ENCODE measurements at regions not wholly inside any gene's neighbourhood (a gene's known extent, or its start where the extent isn't known, plus 50 kb on each side); places are given as distances from the start of the nearest gene placed in this dataset.

DNA sequence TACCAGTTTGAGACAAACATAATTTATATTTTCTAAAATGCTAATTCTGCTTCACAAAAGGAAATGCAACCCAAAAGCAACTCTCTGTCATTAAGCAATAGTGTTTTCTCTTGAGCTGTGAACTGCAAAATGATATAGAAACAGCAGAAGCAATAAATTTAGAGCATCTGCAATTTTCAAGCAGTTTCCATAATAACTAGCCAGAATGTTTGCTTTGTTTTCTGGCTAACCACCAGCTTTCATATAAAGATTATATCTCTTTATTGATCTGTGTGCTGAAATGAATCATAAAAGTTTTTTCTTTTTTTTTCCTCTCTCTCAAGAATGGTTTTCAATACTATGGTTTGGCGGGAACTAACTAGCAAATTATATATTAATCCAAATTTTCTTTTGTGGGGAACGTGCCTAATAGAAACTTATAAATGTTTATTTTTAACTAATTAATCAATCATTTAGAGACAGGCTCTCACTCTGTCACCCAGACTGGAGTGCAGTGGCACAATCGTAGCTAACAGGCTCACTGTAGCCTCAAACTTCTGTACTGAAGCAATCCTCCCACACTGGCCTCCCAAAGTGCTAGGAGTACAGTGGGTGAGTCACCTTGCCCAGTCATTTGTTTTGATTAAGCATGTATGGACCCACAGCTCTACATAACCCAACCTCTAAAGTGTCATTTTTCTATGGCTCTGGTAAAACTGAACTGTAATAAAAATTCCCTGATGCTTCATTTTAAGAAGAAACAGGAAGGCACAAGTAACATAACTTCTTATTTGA lies 830.1 kb upstream of the MGAT4C start:
- DNase-seq (ENCODE audit: low read depth) = peak; percentile 71
- TF ChIP-seq, protein P1, sequence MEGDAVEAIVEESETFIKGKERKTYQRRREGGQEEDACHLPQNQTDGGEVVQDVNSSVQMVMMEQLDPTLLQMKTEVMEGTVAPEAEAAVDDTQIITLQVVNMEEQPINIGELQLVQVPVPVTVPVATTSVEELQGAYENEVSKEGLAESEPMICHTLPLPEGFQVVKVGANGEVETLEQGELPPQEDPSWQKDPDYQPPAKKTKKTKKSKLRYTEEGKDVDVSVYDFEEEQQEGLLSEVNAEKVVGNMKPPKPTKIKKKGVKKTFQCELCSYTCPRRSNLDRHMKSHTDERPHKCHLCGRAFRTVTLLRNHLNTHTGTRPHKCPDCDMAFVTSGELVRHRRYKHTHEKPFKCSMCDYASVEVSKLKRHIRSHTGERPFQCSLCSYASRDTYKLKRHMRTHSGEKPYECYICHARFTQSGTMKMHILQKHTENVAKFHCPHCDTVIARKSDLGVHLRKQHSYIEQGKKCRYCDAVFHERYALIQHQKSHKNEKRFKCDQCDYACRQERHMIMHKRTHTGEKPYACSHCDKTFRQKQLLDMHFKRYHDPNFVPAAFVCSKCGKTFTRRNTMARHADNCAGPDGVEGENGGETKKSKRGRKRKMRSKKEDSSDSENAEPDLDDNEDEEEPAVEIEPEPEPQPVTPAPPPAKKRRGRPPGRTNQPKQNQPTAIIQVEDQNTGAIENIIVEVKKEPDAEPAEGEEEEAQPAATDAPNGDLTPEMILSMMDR (IDR thresholded peaks at IDR 0.05; ENCODE audit: control insufficient read depth, extremely low read depth, insufficient read depth) = no peak
- H3K4me3 ChIP-seq (ENCODE audit: low read depth, low read length) = no peak overlapping the region

DNA sequence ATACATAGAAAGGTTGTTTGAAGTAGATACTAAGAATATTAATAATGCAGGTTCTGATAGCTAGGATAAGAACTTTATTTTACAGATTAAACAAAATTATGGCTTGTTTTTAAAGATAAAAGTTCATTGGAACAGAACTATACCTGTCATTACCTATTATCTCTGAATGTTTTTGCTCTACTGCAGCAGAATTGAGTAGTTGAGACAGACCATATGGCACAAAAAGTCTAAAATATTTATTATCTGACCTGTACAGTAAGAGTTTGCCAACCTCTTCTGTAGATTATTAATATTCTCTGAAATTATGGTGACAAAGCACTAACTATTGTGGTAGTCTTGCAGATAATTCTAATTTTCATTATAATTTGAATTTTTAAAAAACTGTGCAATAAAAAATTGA lies 829.1 kb upstream of the MGAT4C start:
- no peak overlapping the region for H3K4me3 ChIP-seq (ENCODE audit: low read depth, low read length)
- no peak for DNase-seq (ENCODE audit: low read depth)
- TF ChIP-seq, protein P1 (IDR thresholded peaks at IDR 0.05; ENCODE audit: control insufficient read depth, extremely low read depth, insufficient read depth) = no peak

DNA sequence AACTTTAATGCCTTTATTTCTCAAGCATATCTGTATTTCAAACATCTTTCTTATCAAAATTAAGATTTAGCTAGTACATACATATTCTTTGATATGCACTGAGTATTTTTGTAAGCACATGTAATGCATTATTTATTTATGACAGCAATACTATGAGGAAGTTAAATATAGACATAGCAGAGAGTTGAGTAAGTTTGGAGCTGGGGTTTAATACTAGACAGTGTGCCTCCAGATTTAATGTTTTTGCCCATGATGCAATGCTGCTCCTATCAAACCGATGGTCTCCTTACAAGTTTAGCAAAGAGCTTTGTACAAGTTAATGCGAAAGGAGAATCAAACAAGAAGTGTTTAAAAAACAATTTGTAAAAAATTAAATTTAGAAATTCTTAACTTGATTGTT lies 826.6 kb upstream of the MGAT4C start:
- DNase-seq (ENCODE audit: low read depth) = no peak
- no peak overlapping the region for H3K4me3 ChIP-seq (ENCODE audit: low read depth, low read length)
- TF ChIP-seq, protein P1 (IDR thresholded peaks at IDR 0.05; ENCODE audit: control insufficient read depth, extremely low read depth, insufficient read depth) = no peak

DNA sequence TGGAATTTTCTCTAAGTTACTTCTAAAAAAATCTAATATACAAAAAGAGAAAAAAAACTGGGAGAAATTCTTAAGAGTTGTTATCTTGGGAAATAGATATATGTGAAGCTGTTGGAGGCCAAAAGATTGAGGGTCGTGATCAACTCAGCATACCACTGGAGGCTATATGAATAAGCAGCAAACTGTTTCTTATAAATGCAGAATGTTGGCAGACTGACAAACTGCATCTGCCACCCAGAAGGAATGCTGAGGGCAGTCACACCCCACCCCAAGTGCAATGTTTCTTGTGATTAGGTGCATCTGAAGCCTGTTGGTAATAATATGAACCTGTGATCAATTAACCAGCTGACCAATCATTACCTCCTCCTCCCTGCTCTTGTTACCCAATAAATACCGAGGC lies 818.6 kb upstream of the MGAT4C start:
- no peak for DNase-seq (ENCODE audit: low read depth)
- TF ChIP-seq, protein P1 (IDR thresholded peaks at IDR 0.05; ENCODE audit: control insufficient read depth, extremely low read depth, insufficient read depth) = no peak
- H3K4me3 ChIP-seq (ENCODE audit: low read depth, low read length) = no peak overlapping the region

DNA sequence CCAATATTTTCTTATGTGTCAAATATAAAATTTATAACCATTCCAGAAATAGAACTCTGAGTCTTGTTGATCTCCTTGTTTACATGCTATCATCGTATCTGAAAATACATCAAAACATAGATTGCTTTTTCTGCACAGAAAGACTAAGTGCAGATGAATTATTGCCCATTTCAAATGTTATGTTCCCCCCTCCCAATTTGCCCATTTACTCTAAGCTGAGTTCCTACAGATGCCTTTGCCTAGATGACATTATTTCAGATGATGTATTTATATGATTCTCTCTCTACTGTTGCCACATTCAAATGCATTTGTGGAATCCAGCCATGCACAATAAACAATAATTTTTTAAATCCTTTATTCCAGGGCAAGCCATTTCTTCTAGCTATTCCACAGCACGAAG lies 810.1 kb upstream of the MGAT4C start:
- TF ChIP-seq, protein P1 (IDR thresholded peaks at IDR 0.05; ENCODE audit: control insufficient read depth, extremely low read depth, insufficient read depth) = no peak
- H3K4me3 ChIP-seq (ENCODE audit: low read depth, low read length) = no peak overlapping the region
- DNase-seq (ENCODE audit: low read depth) = no peak

DNA sequence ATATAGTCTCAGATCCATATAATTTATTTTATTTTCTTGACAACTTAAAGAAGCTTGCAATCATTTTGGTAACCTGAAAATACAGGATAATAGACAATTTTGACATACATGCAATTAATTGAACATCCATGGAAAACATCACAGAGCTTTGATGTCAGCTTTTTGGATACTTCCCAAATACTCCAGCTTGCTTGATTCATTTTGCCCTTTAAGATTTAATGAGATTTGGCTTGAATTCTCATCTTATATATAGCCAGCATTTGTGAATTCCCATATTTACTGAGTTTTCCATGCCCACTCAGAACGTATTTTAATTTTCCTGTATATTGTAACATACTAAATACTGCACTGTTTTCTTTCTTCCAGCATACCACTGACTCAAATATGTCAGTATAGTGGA lies 803.0 kb upstream of the MGAT4C start:
- no peak for DNase-seq (ENCODE audit: low read depth)
- TF ChIP-seq, protein P1 (IDR thresholded peaks at IDR 0.05; ENCODE audit: control insufficient read depth, extremely low read depth, insufficient read depth) = no peak
- no peak overlapping the region for H3K4me3 ChIP-seq (ENCODE audit: low read depth, low read length)

DNA sequence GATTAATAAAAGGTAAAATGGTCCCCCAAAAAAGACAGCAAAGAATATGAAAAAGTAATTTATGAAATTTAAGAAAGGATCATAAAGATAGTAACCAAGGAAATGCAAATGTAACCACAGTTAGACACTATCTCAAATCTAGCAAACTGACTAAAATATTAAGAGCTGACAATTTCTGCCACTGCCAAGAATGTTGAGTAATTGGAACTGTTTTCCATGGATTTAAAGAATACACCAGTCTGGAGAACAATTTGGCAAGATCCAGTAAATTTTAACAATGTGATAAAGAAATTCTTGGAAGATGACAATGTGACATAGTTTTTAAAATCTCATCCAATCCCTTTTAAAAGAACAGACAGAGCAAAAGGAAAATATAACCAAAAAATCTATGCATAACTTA lies 798.0 kb upstream of the MGAT4C start:
- TF ChIP-seq, protein P1 (IDR thresholded peaks at IDR 0.05; ENCODE audit: control insufficient read depth, extremely low read depth, insufficient read depth) = no peak
- no peak for DNase-seq (ENCODE audit: low read depth)
- no peak overlapping the region for H3K4me3 ChIP-seq (ENCODE audit: low read depth, low read length)
